ENCODE measurements at regions not wholly inside any gene's neighbourhood (a gene's known extent, or its start where the extent isn't known, plus 50 kb on each side); places are given as distances from the start of the nearest gene placed in this dataset.
"Not testable (repeated sequence)": the region's sequence is repeated elsewhere in the genome, so short reads cannot be mapped to it uniquely, and the experiment has no call there.

GRCh38 chr5:96497027-96497426 is 64.0 kb upstream of the PCSK1 start:
- TF ChIP-seq CTCF, POLR2A, EP300 (IDR thresholded peaks at IDR 0.05): not testable (repeated sequence)
